ENCODE measurements at regions not wholly inside any gene's neighbourhood (a gene's known extent, or its start where the extent isn't known, plus 50 kb on each side); places are given as distances from the start of the nearest gene placed in this dataset.

DNA sequence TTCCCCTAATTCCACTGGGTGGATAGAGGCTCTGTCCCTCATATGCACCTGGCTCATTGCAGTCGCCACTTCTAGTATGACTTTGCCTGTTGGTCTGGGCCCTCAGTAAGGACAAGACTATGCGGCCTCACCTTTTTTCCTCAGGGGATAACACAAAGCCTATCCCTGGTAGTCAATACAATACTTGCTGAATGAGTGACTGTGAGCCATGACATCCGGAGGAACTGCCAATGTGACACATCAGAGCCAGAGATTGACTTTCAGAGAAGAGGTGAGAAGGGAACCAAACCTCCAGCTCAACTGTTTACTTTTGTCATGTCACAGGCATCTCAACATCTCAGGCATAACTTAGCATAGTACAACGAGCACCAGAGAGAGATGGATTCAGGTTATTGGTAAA, 371.3 kb downstream of the DMRT2 start:
- Mint-ChIP-seq H3K27ac (no peak overlapping the region), H3K36me3 (ENCODE audit: low read depth) (no peaks in the 10 kb centered on the region), H3K9me3 (peaks cover 3% of the 10 kb centered on the region), H3K27me3 (ENCODE audit: low read depth) (no peaks in the 10 kb centered on the region), H3K4me1 (ENCODE audit: low read depth) (no peaks in the 10 kb centered on the region), H3K4me3 (no peak overlapping the region)

DNA sequence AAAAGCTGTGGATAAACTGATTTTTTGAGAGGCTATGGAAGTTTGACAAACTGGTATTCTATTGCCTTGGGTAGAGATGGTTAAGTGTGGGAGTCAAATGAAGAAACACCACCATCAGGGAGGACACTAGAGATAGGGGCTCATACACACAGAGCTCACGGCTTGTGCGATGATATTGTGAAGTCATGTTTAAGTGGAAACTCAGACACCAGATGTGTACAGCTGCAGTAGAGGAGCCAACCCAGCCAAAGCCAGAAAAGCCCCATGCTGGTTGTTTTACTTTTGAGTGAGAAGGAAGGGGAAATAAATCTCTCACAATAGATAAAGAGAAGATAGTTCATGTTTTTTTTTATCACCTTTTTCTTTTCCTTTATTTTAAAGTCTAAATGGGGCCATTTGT, 377.7 kb downstream of the DMRT2 start:
- H3K4me1 Mint-ChIP-seq (ENCODE audit: low read depth): no peaks in the 10 kb centered on the region
- no peaks in the 10 kb centered on the region for H3K36me3 Mint-ChIP-seq (ENCODE audit: low read depth)
- peaks cover 8% of the 10 kb centered on the region for H3K27me3 Mint-ChIP-seq (ENCODE audit: low read depth)
- no peak overlapping the region for H3K27ac Mint-ChIP-seq
- H3K9me3 Mint-ChIP-seq: no peaks in the 10 kb centered on the region
- H3K4me3 Mint-ChIP-seq: no peak overlapping the region

DNA sequence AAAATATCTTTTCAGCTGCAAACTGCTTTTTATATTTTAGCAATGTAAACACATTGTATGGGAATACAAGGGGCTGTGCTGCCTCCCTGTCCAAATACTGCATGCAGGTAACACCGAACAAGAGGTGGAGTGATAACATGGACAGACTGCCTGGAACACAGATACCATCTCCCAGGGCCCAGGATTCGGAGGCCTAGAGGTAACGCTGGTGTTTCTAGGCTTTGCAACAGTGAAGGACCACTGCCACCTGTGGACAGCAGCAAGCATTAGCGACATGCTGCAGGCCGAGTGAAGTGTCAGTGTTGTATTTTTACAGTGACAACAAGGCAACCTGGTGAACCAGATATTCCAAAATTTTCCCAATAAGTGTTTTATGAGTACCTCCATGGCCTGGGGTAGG, 379.1 kb downstream of the DMRT2 start:
- no peaks in the 10 kb centered on the region for H3K36me3 Mint-ChIP-seq (ENCODE audit: low read depth)
- H3K27ac Mint-ChIP-seq: no peak overlapping the region
- peaks cover 8% of the 10 kb centered on the region for H3K27me3 Mint-ChIP-seq (ENCODE audit: low read depth)
- no peak overlapping the region for H3K4me3 Mint-ChIP-seq
- H3K9me3 Mint-ChIP-seq: no peaks in the 10 kb centered on the region
- no peaks in the 10 kb centered on the region for H3K4me1 Mint-ChIP-seq (ENCODE audit: low read depth)

DNA sequence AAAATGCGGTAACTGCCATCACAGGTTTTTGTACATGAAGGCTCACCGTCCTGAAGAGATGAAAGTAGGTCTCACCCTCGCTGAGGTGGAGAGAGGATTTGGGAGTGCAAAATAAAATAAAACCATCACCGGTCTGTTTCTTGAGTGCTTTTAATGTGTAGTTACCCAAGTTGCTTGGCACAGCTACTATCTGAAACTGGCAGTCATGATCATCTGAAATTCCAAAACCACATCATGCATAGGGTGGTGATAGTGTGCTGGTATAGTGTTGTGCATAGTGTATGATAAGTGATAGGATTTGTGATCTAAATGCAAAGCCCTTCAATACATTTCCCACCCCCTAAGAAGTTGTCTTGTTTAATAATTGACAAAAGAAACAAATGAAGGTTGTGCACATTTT, 381.3 kb downstream of the DMRT2 start:
- H3K27ac Mint-ChIP-seq: no peak overlapping the region
- no peaks in the 10 kb centered on the region for H3K4me1 Mint-ChIP-seq (ENCODE audit: low read depth)

DNA sequence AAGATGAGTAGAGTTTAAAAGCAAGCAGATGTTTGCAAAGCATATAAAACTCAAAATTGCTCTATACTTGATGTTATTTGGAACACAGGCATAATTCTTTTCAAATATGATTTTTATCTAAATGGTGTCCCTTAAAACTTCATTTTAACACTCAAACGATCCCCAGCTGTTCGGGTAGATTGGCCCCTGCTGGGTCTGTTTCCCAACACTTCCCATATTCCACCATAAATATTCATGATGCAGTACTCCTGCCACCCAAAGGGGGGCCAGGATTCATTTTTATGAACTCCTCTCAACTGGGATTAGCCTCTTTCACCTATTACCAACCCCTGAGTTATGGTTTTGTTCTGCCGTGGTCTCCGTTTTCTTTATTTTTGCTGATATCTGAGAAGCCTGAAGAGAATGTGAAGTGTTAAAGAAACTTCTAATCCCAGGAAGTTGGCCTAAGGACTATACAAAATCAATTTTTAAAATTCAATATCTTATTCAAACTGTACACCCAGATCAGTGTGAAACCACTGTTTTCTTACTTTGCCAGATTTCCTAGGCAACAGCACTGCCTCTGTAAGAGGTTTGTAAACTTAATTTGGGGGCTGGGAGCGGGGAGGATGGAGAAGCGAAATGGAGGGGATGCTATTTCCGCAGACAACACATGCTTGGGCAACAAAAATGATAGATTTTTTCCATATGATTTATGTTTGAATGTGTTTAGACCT, 384.1 kb downstream of the DMRT2 start:
- Mint-ChIP-seq H3K36me3 (ENCODE audit: low read depth) (no peaks in the 10 kb centered on the region), H3K4me1 (ENCODE audit: low read depth) (no peaks in the 10 kb centered on the region), H3K4me3 (no peak overlapping the region), H3K9me3 (no peaks in the 10 kb centered on the region), H3K27ac (no peak overlapping the region), H3K27me3 (ENCODE audit: low read depth) (peaks cover 6% of the 10 kb centered on the region)

More for the DNA sequence above, 381.3 kb downstream of the DMRT2 start:
- Mint-ChIP-seq H3K4me3 (no peak overlapping the region), H3K36me3 (ENCODE audit: low read depth) (no peaks in the 10 kb centered on the region), H3K9me3 (no peaks in the 10 kb centered on the region), H3K27me3 (ENCODE audit: low read depth) (peaks cover 8% of the 10 kb centered on the region)

DNA sequence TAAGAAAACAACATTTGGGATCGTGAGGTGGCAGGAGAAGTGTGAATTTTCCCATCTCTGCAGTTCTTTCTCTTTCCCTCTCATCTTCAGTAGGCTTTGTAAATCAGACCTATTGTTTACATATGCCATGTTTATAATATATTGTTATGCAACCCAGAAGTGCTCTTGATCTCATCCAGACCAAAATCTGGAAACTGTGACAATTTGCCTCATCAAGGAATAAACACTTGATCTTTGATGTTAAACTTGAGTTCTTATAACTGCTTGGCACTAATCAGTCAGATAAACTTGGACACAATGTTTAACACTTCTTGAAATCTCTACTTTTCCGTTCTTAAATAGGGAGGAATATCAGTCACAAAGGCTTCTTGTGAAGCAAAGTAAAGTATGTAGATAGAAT, 384.7 kb downstream of the DMRT2 start:
- Mint-ChIP-seq H3K27me3 (ENCODE audit: low read depth) (peaks cover 5% of the 10 kb centered on the region), H3K36me3 (ENCODE audit: low read depth) (no peaks in the 10 kb centered on the region), H3K27ac (no peak overlapping the region), H3K9me3 (no peaks in the 10 kb centered on the region), H3K4me1 (ENCODE audit: low read depth) (no peaks in the 10 kb centered on the region), H3K4me3 (no peak overlapping the region)

DNA sequence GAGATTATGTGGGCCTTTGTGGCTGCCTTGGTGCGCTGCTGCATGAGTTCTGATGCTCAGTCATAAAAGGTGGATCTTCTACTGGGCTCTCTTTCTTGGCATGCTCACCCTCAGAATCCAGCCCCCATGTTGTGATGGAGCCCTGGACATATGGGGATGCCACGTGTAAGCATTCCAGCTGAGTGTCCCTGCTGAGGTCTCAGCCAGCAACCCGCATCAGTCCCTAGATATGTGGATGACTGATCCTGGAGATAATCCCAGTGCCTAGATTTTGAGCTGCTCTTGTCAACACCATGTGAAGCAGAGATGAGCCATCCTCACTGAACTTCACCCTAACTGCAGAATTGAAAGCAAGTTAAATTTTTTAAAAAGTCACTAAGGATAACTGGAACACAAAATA, 390.1 kb downstream of the DMRT2 start:
- H3K27ac Mint-ChIP-seq: no peak overlapping the region
- H3K36me3 Mint-ChIP-seq (ENCODE audit: low read depth): no peaks in the 10 kb centered on the region
- H3K27me3 Mint-ChIP-seq (ENCODE audit: low read depth): no peaks in the 10 kb centered on the region
- no peak overlapping the region for H3K4me3 Mint-ChIP-seq
- no peaks in the 10 kb centered on the region for H3K4me1 Mint-ChIP-seq (ENCODE audit: low read depth)
- no peaks in the 10 kb centered on the region for H3K9me3 Mint-ChIP-seq

DNA sequence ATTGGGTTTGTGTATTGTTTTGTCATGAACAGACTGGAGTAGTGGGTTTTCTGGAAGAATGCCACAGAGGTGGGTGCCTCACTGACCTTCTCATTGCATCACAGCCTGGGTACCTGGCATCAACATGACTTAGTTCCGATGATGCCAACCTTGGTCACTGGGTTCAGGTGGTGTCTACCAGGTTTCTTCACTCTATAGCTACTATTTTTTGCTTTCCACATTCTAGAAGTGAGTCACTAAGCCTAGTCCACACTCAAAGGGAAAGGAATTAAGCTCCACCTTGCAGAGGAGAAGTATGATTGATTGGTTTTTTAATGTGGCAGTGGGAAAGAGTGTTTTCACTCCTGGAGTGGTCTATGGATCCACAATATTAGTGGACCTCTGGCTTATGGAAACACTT, 391.9 kb downstream of the DMRT2 start:
- Mint-ChIP-seq H3K9me3 (no peaks in the 10 kb centered on the region), H3K4me3 (no peak overlapping the region), H3K27ac (no peak overlapping the region)

DNA sequence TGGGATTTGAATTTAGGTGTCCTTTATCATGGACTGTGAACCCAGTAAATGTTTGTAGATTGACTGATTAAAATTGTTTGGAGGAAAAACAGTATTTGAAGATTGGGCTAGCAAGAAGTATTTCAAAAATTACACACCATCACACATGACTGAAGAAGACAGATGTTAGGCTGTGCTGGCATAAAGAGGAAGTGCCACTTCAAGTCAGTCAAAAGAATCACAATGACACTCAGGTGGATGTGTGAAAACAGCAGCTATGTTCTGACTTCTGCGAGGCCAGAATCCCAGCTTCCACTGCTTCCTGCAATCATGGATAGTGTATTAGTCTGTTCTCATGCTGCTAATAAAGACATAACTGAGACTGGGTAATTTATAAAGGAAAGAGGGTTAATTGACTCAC, 393.3 kb downstream of the DMRT2 start:
- no peak overlapping the region for H3K4me3 Mint-ChIP-seq
- H3K27me3 Mint-ChIP-seq (ENCODE audit: low read depth): no peaks in the 10 kb centered on the region
- H3K9me3 Mint-ChIP-seq: no peaks in the 10 kb centered on the region
- no peaks in the 10 kb centered on the region for H3K4me1 Mint-ChIP-seq (ENCODE audit: low read depth)
- no peak overlapping the region for H3K27ac Mint-ChIP-seq
- H3K36me3 Mint-ChIP-seq (ENCODE audit: low read depth): no peaks in the 10 kb centered on the region

More for the DNA sequence above, 391.9 kb downstream of the DMRT2 start:
- H3K36me3 Mint-ChIP-seq (ENCODE audit: low read depth): no peaks in the 10 kb centered on the region
- no peaks in the 10 kb centered on the region for H3K4me1 Mint-ChIP-seq (ENCODE audit: low read depth)
- no peaks in the 10 kb centered on the region for H3K27me3 Mint-ChIP-seq (ENCODE audit: low read depth)

DNA sequence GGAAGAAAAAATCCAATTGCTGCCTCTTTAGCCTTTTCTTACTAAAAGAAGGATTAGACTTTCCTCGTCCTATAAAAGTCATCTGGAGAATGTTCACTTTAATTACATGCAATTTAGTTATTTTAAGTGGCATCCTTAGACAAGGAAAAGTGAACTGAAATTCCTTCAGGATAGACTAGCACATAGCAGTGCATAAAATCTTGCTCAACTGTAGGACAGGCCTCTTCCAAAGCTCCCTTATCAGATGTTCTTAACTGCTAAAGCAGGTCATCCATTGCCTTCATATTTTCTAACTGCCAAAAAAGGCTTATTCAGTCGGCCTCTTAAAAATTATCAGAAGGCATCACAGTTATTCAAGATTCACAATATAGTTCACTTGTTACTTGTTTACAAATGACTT, 396.5 kb downstream of the DMRT2 start:
- Mint-ChIP-seq H3K27ac (no peak overlapping the region), H3K27me3 (ENCODE audit: low read depth) (peaks cover under 1% of the 10 kb centered on the region), H3K9me3 (no peaks in the 10 kb centered on the region), H3K4me3 (no peak overlapping the region), H3K4me1 (ENCODE audit: low read depth) (no peaks in the 10 kb centered on the region), H3K36me3 (ENCODE audit: low read depth) (no peaks in the 10 kb centered on the region)

DNA sequence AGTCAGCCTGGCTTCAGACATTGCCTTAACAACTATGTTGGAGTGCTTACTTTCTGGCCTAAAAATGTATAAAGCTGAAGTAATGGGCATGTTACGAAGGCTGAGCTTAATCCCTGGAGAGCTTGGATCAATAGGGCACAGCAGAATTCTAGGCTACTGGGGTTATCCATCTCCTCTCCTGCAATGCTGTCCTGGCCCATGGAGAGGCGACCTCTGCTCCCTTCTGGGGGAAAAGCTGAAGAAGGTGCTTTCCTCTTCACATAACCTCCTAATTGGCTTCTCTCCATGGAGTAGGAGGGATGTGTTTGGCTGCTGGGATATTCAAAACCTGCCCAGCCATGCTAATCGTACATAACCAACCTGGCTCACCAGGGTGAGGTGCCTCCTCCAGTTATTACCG, 403.5 kb downstream of the DMRT2 start:
- H3K9me3 Mint-ChIP-seq: no peaks in the 10 kb centered on the region
- no peak overlapping the region for H3K27ac Mint-ChIP-seq
- H3K27me3 Mint-ChIP-seq (ENCODE audit: low read depth): peaks cover 3% of the 10 kb centered on the region
- no peaks in the 10 kb centered on the region for H3K4me1 Mint-ChIP-seq (ENCODE audit: low read depth)
- H3K36me3 Mint-ChIP-seq (ENCODE audit: low read depth): no peaks in the 10 kb centered on the region
- H3K4me3 Mint-ChIP-seq: no peak overlapping the region

DNA sequence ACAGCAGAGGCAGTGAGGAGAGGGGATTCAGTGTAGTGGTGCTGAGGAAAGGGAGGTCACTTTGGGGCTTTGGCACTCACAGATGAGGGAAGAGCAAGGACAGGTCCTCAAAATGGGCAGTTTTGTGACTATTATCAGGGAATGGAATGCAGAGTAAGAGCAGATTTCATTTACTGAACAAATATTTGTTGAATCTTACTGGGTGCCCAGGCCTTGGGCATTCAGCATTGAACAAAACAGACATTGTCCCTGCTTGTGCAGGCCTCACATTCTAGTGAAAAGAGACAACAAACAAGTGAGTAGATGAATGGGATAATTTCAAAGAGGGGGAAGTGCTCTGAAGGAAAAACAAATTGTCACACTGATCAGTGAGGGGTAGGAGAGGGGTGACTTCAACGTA, 404.1 kb downstream of the DMRT2 start:
- no peaks in the 10 kb centered on the region for H3K4me1 Mint-ChIP-seq (ENCODE audit: low read depth)
- H3K27ac Mint-ChIP-seq: no peak overlapping the region
- no peak overlapping the region for H3K4me3 Mint-ChIP-seq
- no peaks in the 10 kb centered on the region for H3K9me3 Mint-ChIP-seq
- peaks cover 3% of the 10 kb centered on the region for H3K27me3 Mint-ChIP-seq (ENCODE audit: low read depth)
- no peaks in the 10 kb centered on the region for H3K36me3 Mint-ChIP-seq (ENCODE audit: low read depth)

DNA sequence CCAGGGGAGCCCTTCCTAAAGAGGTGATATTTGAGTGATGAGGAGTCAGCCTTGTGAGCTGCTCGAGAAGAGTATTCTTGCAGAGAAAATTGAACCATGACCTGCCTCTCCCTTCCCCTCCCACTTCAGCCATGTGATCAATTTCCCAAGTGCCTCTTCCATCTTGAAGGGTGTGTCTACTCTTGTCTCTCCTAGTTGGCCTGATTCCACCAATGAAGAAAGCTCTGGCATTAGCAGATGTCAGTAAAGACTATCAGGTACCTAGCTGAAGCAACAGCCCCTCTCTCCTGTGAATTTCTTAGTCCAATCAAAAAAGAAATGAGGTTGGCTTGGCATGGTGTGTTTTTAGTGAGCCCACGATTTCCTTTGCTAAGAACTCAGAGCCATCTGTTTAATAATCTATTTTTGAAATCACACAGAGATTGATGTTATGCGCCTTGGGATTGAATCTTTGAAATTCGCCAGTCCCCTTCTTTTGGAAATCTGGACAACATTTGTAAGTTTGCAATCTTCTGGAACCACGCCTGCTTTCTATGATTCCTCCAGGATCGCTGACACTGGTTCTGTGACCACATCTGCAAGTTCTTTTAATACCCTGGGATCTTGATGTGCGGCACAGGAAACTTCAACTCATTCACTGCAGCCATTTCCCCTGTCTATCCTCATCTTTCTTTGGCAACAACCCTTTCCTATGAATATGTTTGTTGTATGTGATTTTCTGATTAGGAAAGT, 404.6 kb downstream of the DMRT2 start:
- Mint-ChIP-seq H3K4me1 (ENCODE audit: low read depth) (no peaks in the 10 kb centered on the region), H3K27me3 (ENCODE audit: low read depth) (peaks cover 3% of the 10 kb centered on the region), H3K27ac (no peak overlapping the region), H3K9me3 (no peaks in the 10 kb centered on the region), H3K36me3 (ENCODE audit: low read depth) (no peaks in the 10 kb centered on the region), H3K4me3 (no peak overlapping the region)

DNA sequence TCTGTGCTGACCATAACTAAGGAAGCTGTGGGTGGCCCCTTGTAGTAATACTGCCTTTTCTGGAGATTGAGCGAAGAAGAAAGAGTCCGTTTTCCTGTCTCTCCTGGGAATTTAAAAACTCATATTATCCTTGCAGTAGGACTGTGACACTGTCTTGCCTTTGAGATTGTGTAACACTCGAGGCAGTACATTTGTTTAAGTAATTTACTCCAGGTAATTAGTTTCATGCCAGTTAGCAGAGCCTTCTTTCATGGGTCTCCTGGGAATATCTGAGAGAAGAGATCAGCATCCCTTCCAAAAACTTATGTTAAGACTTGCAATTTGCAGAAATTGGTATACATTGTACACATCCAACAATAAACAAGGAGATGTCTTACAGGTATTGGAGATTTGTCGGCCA, 405.6 kb downstream of the DMRT2 start:
- Mint-ChIP-seq H3K9me3 (no peaks in the 10 kb centered on the region), H3K4me1 (ENCODE audit: low read depth) (no peaks in the 10 kb centered on the region), H3K36me3 (ENCODE audit: low read depth) (no peaks in the 10 kb centered on the region), H3K4me3 (no peak overlapping the region), H3K27me3 (ENCODE audit: low read depth) (peaks cover 3% of the 10 kb centered on the region), H3K27ac (no peak overlapping the region)

DNA sequence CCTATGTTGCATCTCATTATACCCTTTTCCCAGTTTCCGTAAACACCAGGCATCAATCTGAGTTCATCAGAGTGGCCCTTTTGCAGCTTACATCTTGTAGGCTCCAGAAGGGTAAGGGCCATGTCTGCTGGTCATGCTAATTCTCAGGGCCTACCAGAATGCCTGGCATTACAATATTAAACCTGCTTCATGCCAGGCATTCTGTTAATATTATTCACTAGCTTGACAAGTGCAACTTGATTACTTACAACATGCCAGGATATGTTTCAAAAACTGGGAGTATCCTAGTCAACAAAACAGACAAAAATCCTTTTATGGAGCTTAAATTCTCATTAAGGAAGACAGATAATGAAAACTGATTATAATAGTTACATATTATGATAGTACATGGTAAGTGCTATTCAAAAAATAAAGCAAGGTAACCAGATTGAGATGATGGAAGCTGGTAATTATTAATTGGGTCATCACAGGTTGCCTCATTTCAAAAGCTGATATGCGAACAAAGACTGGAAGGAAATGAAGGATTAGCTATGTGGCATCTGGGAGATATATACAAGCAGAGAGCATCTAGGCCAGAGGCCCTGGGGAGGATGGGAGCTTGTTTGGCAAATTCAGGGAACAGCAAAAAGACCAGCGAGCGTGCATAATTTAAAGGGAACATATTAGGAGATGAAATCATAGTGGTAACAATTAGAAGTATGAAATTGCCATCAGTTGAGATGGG, 406.3 kb downstream of the DMRT2 start:
- Mint-ChIP-seq H3K4me1 (ENCODE audit: low read depth) (no peaks in the 10 kb centered on the region), H3K9me3 (no peaks in the 10 kb centered on the region), H3K27ac (no peak overlapping the region), H3K36me3 (ENCODE audit: low read depth) (no peaks in the 10 kb centered on the region), H3K27me3 (ENCODE audit: low read depth) (peaks cover 3% of the 10 kb centered on the region), H3K4me3 (no peak overlapping the region)

Measured in T-helper 1 cell treated with Interleukin-12 subunit alpha and Interleukin-12 subunit beta and Interleukin-4 antibody, amounts not matched to agents 30 μg/mL and 1 μg/mL, for 36 hours (primary cell).